ENCODE measurements at regions not wholly inside any gene's neighbourhood (a gene's known extent, or its start where the extent isn't known, plus 50 kb on each side); places are given as distances from the start of the nearest gene placed in this dataset.
A peak's percentile ranks its signal among the peaks of the same experiment; 100 is the strongest.

- DNase-seq (ENCODE audit: low read depth): no peak
Observed at GRCh38 chr1:29517251-29518086, 281.1 kb downstream of the PTPRU start.

DNA sequence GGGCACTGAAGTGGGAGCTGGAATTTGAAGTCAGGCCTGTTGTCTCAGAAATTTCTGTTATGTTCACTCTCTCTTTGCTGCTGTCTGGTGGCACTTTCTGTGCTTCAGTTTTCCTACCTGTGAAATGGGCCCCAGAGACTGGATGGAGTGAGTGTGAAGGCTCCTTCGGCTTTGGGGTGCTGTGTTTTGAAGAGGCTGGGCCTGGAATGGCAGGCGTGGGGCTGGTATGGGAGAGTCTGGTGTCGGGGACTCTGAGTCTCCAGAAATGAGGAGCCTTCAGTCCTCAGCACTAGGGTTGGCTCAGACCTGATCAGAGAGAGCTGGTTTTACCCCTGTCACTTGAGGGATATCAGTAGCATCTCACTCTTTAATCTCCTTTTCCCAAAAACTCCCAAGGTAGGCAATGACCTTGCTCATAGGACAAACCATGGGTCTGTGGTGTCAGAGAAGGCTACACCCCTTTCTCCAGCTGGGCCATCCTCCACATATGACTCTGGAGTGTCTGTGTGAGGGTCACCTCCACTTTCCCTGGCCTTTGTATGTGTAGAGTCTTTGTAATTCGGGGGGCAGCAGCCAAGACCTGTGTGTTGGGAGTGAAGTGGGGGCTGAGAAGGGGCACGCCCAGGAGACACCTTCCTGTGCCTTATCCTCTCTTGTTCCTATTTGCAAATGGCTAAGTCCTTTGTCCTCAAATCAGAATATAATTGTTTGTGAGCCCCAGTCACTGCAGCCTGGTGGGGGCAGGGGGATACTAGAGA, 279.9 kb downstream of the PTPRU start:
- DNase-seq (ENCODE audit: low read depth): no peak

DNA sequence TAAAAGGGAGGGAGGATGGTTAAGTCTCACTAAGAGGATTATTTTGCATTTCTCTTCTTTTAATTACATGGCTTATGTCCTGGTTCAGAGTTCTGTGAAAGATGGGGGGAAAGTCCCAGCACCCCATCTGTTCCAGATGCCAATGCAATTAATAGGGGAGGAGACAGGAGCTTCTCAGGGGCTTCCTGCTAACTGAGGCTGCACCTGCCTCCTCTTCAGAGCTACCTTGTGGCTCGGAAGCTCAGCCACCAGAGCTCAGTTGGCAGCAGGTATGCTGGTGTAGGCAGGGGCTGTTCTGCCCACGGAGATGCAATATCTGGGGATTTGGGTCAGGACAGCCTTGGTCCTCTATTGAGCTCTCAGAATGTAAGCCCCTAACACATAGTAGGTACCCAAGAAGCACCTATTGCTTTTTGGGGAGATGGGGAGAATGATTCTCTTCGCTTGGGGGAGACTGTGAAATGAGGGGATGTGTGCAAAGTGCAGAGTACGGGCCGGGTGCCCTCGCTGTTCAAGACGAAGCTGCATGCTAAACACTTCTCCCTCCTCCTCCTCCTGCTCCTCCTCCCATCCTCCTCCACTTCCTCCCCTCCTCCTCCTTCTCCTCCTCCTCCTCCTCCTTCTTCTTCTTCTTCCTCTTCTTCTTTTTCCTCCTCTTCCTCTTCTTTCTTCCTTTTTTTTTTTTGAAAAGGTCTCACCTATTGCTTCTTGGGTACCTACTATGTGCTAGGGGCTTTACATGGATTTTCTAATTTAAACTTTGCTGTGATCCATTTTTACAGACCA, 279.0 kb downstream of the PTPRU start:
- DNase-seq (ENCODE audit: low read depth): no peak

GRCh38 chr1:29514361-29515169, 278.2 kb downstream of the PTPRU start:
- DNase-seq (ENCODE audit: low read depth): no peak

GRCh38 chr1:29513357-29513756, 277.0 kb downstream of the PTPRU start:
- DNase-seq (ENCODE audit: low read depth): peak; percentile 60

GRCh38 chr1:29511436-29511835, 275.1 kb downstream of the PTPRU start:
- no peak for DNase-seq (ENCODE audit: low read depth)

DNA sequence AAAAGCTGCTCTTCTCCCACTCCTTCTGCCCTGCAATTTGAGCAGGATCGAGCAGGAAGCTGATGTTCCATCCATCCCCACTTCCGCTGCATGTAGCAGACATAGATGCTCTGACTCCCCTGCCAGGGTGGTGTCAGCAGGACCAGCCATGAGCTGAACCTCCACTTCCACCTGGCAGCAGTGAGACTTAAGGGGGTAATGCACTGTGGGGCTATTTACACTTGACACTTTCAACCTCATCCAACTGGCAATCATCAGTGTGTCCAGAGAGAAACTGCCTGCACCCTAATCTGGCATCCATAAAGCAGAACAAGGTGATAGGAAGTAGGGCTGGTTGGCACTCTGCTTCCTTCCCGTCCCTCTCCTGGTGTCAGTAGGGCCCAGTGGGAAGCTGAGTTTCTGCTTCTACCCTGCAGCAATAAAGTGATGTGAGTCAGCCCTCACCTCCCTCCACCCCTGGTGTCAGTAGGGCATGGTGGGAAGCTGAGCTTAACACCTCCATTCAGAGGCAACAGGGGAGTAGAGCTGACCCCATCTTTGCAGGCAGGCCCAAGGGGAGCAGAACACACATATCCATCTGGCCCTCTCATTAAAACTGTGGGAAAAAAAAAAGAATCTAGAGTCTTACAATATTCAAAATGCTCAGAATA, 272.3 kb downstream of the PTPRU start:
- no peak for DNase-seq (ENCODE audit: low read depth)

GRCh38 chr1:29506678-29507225, 270.4 kb downstream of the PTPRU start:
- no peak for DNase-seq (ENCODE audit: low read depth)

GRCh38 chr1:29505532-29506220, 269.4 kb downstream of the PTPRU start:
- no peak for DNase-seq (ENCODE audit: low read depth)

- no peak for DNase-seq (ENCODE audit: low read depth)
Observed at GRCh38 chr1:29504709-29505410, 268.5 kb downstream of the PTPRU start.

DNA sequence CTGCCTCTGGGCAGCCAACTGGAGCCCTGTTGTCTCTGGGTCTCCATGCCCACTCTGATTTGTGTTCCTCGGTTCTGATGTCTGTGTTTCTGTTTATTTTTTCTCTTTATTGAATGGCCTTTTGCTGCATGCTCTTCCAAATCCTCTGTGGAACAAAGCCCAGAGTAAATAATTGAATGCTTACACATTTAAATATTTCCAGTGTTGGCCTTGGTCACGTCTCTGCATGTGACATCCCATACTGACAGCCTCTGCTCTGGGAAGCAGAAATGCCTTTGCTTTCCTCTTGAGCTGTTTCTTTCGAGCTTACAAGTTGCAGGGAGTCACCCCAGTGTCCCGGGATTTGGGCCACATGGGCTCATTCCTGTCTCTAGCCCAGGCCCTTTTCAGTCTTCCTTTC, 267.9 kb downstream of the PTPRU start:
- DNase-seq (ENCODE audit: low read depth): no peak

- no peak for DNase-seq (ENCODE audit: low read depth)
Observed at GRCh38 chr1:29502911-29503840, 266.9 kb downstream of the PTPRU start.

DNA sequence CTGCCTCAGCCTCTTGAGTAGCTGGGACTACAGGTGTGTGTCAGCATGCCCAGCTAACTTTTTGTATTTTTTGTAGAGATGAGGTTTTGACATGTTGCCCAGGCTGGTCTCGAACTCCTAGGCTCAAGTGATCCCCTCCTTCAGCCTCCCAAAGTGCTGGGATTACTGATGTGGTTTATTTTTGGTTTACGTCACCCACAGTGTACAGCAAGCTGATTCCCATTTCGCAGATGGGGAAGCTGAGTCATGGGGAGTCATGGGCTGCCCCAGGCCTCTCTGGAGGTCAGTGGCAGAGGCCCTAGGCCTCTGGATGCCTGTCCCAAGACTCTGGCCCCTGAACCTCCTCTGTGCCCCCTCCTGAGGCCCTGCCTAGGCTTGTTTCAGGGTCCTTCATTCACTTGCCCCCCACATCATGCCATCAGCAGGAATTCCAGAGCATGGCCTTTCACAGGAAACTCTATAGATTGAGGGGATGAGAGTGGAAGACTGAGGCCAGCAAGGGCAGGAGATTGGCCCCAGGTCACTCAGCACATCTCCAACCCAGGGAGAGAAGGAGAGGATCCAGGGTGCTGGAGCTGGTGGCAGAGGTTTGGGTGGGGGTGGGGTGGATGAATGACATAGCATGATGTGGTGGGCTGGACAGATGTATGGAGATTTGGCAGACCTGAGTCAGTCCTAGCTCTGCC, 266.0 kb downstream of the PTPRU start:
- no peak for DNase-seq (ENCODE audit: low read depth)

- no peak for DNase-seq (ENCODE audit: low read depth)
Observed at GRCh38 chr1:29501227-29501976, 265.1 kb downstream of the PTPRU start.

DNA sequence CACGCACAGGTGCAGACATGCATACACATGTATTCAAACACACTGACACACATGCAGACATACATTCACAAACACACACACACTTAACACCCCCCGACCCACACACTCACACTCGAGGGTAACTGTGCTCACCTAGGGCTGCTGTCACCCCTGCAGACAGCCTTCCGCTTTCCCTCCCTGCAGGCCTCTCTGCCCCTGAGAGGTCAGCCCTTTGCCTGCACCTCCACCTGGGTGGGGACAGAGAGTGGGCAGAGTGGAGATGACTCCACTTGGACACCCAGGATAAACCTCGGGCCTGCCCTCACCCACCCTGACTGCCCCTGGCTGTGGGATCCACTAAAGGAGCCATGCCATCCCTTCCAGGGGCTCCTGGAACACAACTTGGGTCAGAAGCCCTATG, 264.3 kb downstream of the PTPRU start:
- no peak for DNase-seq (ENCODE audit: low read depth)

DNA sequence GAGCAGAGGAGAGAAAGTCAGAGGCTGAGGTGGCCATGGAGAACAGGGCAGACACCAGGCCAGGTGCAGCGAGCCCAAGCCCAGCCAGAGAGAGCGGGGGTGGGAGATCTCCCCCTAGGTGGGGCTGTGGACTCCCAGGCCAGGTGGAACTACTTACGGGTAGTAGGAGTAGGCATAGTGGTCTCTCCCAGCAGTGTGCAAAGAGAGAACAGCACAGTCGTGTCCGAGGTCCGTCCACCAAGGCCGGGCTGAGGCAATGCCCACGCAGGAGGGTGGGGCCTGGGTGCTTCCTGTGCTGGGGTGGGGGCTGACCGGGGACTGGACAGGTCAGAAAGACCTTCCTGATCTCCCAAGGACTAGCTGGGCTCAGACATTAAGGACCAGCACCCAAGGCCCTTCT, 263.7 kb downstream of the PTPRU start:
- no peak for DNase-seq (ENCODE audit: low read depth)

DNA sequence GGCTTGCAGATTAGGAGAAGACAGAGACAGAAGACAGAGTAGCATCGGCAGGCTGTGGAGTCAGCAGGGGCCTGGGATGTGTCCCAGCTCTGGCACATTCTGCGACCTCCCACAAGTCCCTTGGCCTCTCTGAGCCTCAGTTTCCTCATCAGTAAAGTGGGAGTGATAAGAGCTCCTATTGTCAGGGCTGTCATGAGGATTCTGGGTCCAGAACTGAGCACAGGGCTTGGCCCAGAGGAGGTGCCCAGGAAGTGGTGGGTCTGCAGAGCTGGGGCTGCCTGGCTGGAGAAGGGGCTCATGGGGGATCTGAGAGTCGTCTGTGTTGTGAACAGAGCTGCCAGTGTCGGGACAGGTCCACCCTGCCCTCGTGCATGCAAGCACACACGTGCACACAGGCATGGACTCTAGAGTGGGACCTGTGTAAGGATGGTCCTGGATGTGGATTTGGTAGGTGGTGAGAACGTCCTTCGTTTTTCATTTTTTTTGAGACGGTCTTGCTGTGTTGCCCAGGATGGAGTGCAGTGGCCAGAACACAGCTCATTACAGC, 262.9 kb downstream of the PTPRU start:
- no peak for DNase-seq (ENCODE audit: low read depth)

All from renal cortical epithelial cell (primary cell).